H1 (cell line): ENCODE measurements at regions not wholly inside any gene's neighbourhood (a gene's known extent, or its start where the extent isn't known, plus 50 kb on each side); places are given as distances from the start of the nearest gene placed in this dataset.

Experiments used
- CTCF ChIA-PET: fragments of 300-600 bp; sonication (Branson Sonifier 250); formaldehyde crosslinking; loops from one replicate; lab custom pipeline; 2021; ENCODE audit not compliant: partially characterized antibody; lab: Charles Lee
- POLR2A ChIA-PET: fragments of 300-600 bp; sonication (Branson Sonifier 250); formaldehyde crosslinking; loops from one replicate; lab custom pipeline; 2021; ENCODE audit warnings: inconsistent platforms; ENCODE audit not compliant: partially characterized antibody; lab: Charles Lee
- DNase-seq, 2 experiments: peaks; one replicate each; pipeline versions ENCODE4 v3.0.0 to v3.0.0-alpha.2; 2010 to 2022; ENCODE audit warnings: low spot score in 2 of 2, low read depth in 1 of 2, mixed read lengths in 1 of 2
- FAIRE-seq: peaks from 2 replicates; lab custom pipeline; 2011; peaks lifted over from hg19 to GRCh38; lab: Jason Lieb, UNC
- H2AFZ ChIP-seq: 2 replicates; pipeline ENCODE4 v1.8.1; 2012; ENCODE audit warnings: low read length, inconsistent platforms
- H2AK5ac ChIP-seq: 2 replicates; pipeline ENCODE4 v1.6.1; 2013; ENCODE audit warnings: low read depth, low read length
- H2BK120ac ChIP-seq: replicated peaks from 2 replicates; pipeline ENCODE3; 2013; ENCODE audit warnings: low read depth, low read length, inconsistent platforms
- H2BK12ac ChIP-seq: 2 replicates; pipeline ENCODE4 v1.6.1; 2013; ENCODE audit warnings: low read depth, low read length
- H2BK15ac ChIP-seq: 2 replicates; pipeline ENCODE4 v1.6.1; 2013; ENCODE audit warnings: low read length
- H2BK20ac ChIP-seq: 2 replicates; pipeline ENCODE4 v1.6.1; 2013; ENCODE audit warnings: low read length
- H2BK5ac ChIP-seq: 2 replicates; pipeline ENCODE4 v1.6.1; 2013; ENCODE audit warnings: low read depth, low read length
- H3K14ac ChIP-seq: 2 replicates; pipeline ENCODE4 v1.6.1; 2013; ENCODE audit warnings: inconsistent platforms; ENCODE audit not compliant: insufficient read length
- H3K18ac ChIP-seq: 2 replicates; pipeline ENCODE4 v1.6.1; 2013; ENCODE audit warnings: low read length; ENCODE audit errors: extremely low read depth
- H3K23ac ChIP-seq: 2 replicates; pipeline ENCODE4 v1.6.1; 2013; ENCODE audit warnings: inconsistent platforms; ENCODE audit not compliant: insufficient read length
- H3K23me2 ChIP-seq: 2 replicates; pipeline ENCODE4 v1.6.1; 2013; ENCODE audit warnings: low read depth, low read length
- H3K27ac ChIP-seq: 2 replicates; pipeline ENCODE4 v1.6.1; 2011; ENCODE audit warnings: low read depth, low read length, inconsistent platforms
- H3K27me3 ChIP-seq, 4 experiments: replicated peaks in 1 of 4; 1 replicate in 1 of 4; 2 replicates in 3 of 4; pipeline versions ENCODE4 v1.6.1 to v1.8.1; 2011 to 2013; ENCODE audit warnings: low read length in 3 of 4, mild to moderate bottlenecking in 3 of 4, inconsistent platforms in 2 of 4, mixed read lengths in 2 of 4, moderate library complexity in 1 of 4; ENCODE audit not compliant: control insufficient read depth in 3 of 4, insufficient read depth in 3 of 4; ENCODE audit errors: extremely low read depth in 1 of 4
- H3K36me3 ChIP-seq, 4 experiments: 2 replicates each; pipeline versions ENCODE4 v1.6.1 to v1.8.1; 2011 to 2013; ENCODE audit warnings: mild to moderate bottlenecking in 4 of 4, low read length in 3 of 4, moderate library complexity in 2 of 4, control low read depth in 1 of 4, inconsistent platforms in 1 of 4; ENCODE audit not compliant: insufficient read depth in 4 of 4, control insufficient read depth in 2 of 4
- H3K4ac ChIP-seq: replicated peaks from 2 replicates; pipeline ENCODE3; 2013; ENCODE audit warnings: low read length, low read depth, mixed read lengths, inconsistent platforms; ENCODE audit not compliant: insufficient read length
- H3K4me1 ChIP-seq, 4 experiments: replicated peaks in 1 of 4; 1 replicate in 1 of 4; 2 replicates in 3 of 4; pipeline versions ENCODE4 v1.6.1 to v1.8.1; 2011 to 2013; ENCODE audit warnings: low read length in 3 of 4, inconsistent platforms in 2 of 4, mixed read lengths in 1 of 4; ENCODE audit not compliant: insufficient read depth in 4 of 4, control insufficient read depth in 3 of 4
- H3K4me2 ChIP-seq, 2 experiments: 2 replicates each; pipeline versions ENCODE4 v1.6.1 to v1.8.1; 2011 to 2013; ENCODE audit warnings: low read depth in 2 of 2, low read length in 2 of 2, control low read depth in 1 of 2, inconsistent platforms in 1 of 2, mild to moderate bottlenecking in 1 of 2; ENCODE audit not compliant: insufficient read depth in 1 of 2
- H3K4me3 ChIP-seq, 4 experiments: fragments of 200-600, 300-600 bp in 1 of 4; sonication (generic), shearing (Covaris generic), sonication (Bioruptor Twin) in 1 of 4; 2 replicates each; pipeline versions ENCODE4 v1.5.1 to v1.8.1; 2011 to 2016; ENCODE audit warnings: low read length in 4 of 4, low read depth in 3 of 4, control low read depth in 2 of 4, inconsistent platforms in 2 of 4, mild to moderate bottlenecking in 2 of 4, mixed read lengths in 1 of 4, moderate library complexity in 1 of 4; ENCODE audit not compliant: insufficient read depth in 2 of 4; ENCODE audit errors: extremely low read depth in 1 of 4
- H3K56ac ChIP-seq: replicated peaks from 2 replicates; pipeline ENCODE3; 2013; ENCODE audit warnings: low read depth, mild to moderate bottlenecking, mixed read lengths, low read length, inconsistent platforms; ENCODE audit not compliant: insufficient read length
- H3K79me1 ChIP-seq: 2 replicates; pipeline ENCODE4 v1.6.1; 2013; ENCODE audit warnings: low read depth, low read length, control low read depth
- H3K79me2 ChIP-seq, 2 experiments: 2 replicates each; pipeline versions ENCODE4 v1.6.1 to v1.8.1; 2012 to 2013; ENCODE audit warnings: low read length in 2 of 2, mild to moderate bottlenecking in 2 of 2, inconsistent platforms in 1 of 2; ENCODE audit not compliant: insufficient read depth in 2 of 2, control insufficient read depth in 1 of 2
- H3K9ac ChIP-seq, 4 experiments: replicated peaks in 1 of 4; 1 replicate in 1 of 4; 2 replicates in 3 of 4; pipeline versions ENCODE4 v1.6.1 to v1.8.1; 2011 to 2013; ENCODE audit warnings: low read depth in 3 of 4, low read length in 3 of 4, control low read depth in 2 of 4, mild to moderate bottlenecking in 2 of 4, moderate library complexity in 2 of 4, inconsistent platforms in 1 of 4; ENCODE audit errors: extremely low read depth in 1 of 4
- H3K9me3 ChIP-seq, 2 experiments: 2 replicates each; pipeline versions ENCODE4 v1.6.1 to v1.8.1; 2012 to 2013; ENCODE audit warnings: mild to moderate bottlenecking in 2 of 2, moderate library complexity in 2 of 2, control low read depth in 1 of 2, inconsistent platforms in 1 of 2, low read depth in 1 of 2, low read length in 1 of 2, mixed read lengths in 1 of 2; ENCODE audit not compliant: insufficient read depth in 2 of 2
- H4K20me1 ChIP-seq, 2 experiments: replicated peaks in 1 of 2; 2 replicates each; pipeline versions ENCODE3 to v1.8.1; 2011 to 2013; ENCODE audit warnings: inconsistent platforms in 2 of 2, low read length in 2 of 2, mild to moderate bottlenecking in 1 of 2; ENCODE audit not compliant: insufficient read depth in 2 of 2, control insufficient read depth in 1 of 2
- H4K5ac ChIP-seq: 2 replicates; pipeline ENCODE4 v1.6.1; 2013; ENCODE audit warnings: low read length, low read depth, mixed read lengths, inconsistent platforms; ENCODE audit not compliant: insufficient read length
- H4K8ac ChIP-seq: 2 replicates; pipeline ENCODE4 v1.8.0; 2013; ENCODE audit warnings: mild to moderate bottlenecking, moderate library complexity, low read length, inconsistent platforms; ENCODE audit not compliant: insufficient read depth; ENCODE audit errors: extremely low read depth
- H4K91ac ChIP-seq: replicated peaks from 2 replicates; pipeline ENCODE3; 2013; ENCODE audit warnings: low read length, mixed read lengths, inconsistent platforms; ENCODE audit not compliant: insufficient read length
- MAFK ChIP-seq: IDR thresholded peaks from 2 replicates; pipeline ENCODE4 v1.6.1; 2012; ENCODE audit warnings: low read depth, mild to moderate bottlenecking, improper control_type of control experiment, low read length
- RXRA ChIP-seq: IDR thresholded peaks from 2 replicates; pipeline ENCODE4 v1.6.1; 2011; ENCODE audit warnings: low read depth, mild to moderate bottlenecking, low read length, moderate library complexity; ENCODE audit not compliant: insufficient read depth
- SAP30 ChIP-seq: fragments of 300-600 bp; sonication (generic); IDR thresholded peaks from 2 replicates; pipeline ENCODE4 v1.7.1; 2012; ENCODE audit warnings: low read length, moderate library complexity, mild to moderate bottlenecking, inconsistent platforms; ENCODE audit not compliant: insufficient read depth, insufficient replicate concordance
- SP2 ChIP-seq: IDR thresholded peaks from 2 replicates; pipeline ENCODE4 v1.6.1; 2012; ENCODE audit warnings: mild to moderate bottlenecking, low read length, inconsistent platforms
- TCF12 ChIP-seq: IDR thresholded peaks from 2 replicates; pipeline ENCODE4 v1.6.1; 2011; ENCODE audit warnings: low read depth, mild to moderate bottlenecking, low read length
- ZNF274 ChIP-seq: IDR thresholded peaks from 2 replicates; pipeline ENCODE4 v1.7.0; 2012; ENCODE audit warnings: low read length, borderline replicate concordance; ENCODE audit errors: extremely low read depth
- WGBS, 2 experiments: shearing (Covaris generic) in 1 of 2; methylation state at CpG; one replicate each; pipeline versions ENCODE4 v1.1.6 to v1.1.7; 2013 to 2015; ENCODE audit warnings: low lambda C conversion rate in 2 of 2, mixed read lengths in 2 of 2, inconsistent platforms in 1 of 2, low coverage in 1 of 2, missing lambda C conversion rate in 1 of 2; ENCODE audit not compliant: insufficient replicate concordance in 2 of 2, insufficient coverage in 1 of 2, insufficient read length in 1 of 2; ENCODE audit errors: extremely low coverage in 1 of 2, missing lambda C conversion rate in 1 of 2; 5-methylcytosine and 5-hydroxymethylcytosine counted together
- TF ChIP-seq, protein P1 (sequence below): IDR thresholded peaks from 2 replicates; pipeline ENCODE4 v1.6.1; 2011; ENCODE audit warnings: low read length, improper control_type of control experiment

GRCh38 chr7:112395411-112395810, 54.8 kb upstream of the IFRD1 start:
- H3K27me3 ChIP-seq = no peaks in the 10 kb centered on the region; a peak in 1 of 7 replicates
- no peak overlapping the region for H2BK120ac ChIP-seq
- H3K79me2 ChIP-seq = no peaks in the 10 kb centered on the region
- no peaks in the 10 kb centered on the region for H3K79me1 ChIP-seq
- FAIRE-seq (no peak), DNase-seq (no peak)
- no peak overlapping the region for H3K56ac ChIP-seq
- no peak overlapping the region for H3K14ac ChIP-seq
- no peak overlapping the region for H2AFZ ChIP-seq
- H3K27ac ChIP-seq = no peak overlapping the region
- H2AK5ac ChIP-seq = no peak overlapping the region
- no peaks in the 10 kb centered on the region for H4K20me1 ChIP-seq
- H3K4me1 ChIP-seq = peaks cover 0 to 4% (median 0%) of the 10 kb centered on the region in 4 experiments; a peak in 2 of 7 replicates
- no peak overlapping the region for H2BK12ac ChIP-seq
- no peaks in the 10 kb centered on the region for H3K23me2 ChIP-seq
- TF ChIP-seq MAFK = no peak
- no peak for TF ChIP-seq TCF12
- TF ChIP-seq, protein P1, sequence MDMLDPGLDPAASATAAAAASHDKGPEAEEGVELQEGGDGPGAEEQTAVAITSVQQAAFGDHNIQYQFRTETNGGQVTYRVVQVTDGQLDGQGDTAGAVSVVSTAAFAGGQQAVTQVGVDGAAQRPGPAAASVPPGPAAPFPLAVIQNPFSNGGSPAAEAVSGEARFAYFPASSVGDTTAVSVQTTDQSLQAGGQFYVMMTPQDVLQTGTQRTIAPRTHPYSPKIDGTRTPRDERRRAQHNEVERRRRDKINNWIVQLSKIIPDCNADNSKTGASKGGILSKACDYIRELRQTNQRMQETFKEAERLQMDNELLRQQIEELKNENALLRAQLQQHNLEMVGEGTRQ = no peak
- TF ChIP-seq ZNF274 = no peak
- TF ChIP-seq RXRA = no peak
- TF ChIP-seq SP2 = no peak
- no peak for TF ChIP-seq SAP30
- no peak overlapping the region for H3K4me2 ChIP-seq
- H3K36me3 ChIP-seq = no peaks in the 10 kb centered on the region
- H3K9ac ChIP-seq = no peak overlapping the region
- ChIA-PET POLR2A (no interaction called here), CTCF (interaction anchor here (1.0 to 1.8 kb wide), 3 partner anchors 13 to 345 kb away, joined by 3 to 8 read pairs (median 3); no protein-coding TSS in a partner anchor)
- no peak overlapping the region for H4K5ac ChIP-seq
- H3K4ac ChIP-seq = no peak overlapping the region
- no peak overlapping the region for H2BK5ac ChIP-seq
- no peak overlapping the region for H3K23ac ChIP-seq
- no peak overlapping the region for H3K18ac ChIP-seq
- no peak overlapping the region for H3K4me3 ChIP-seq
- H4K8ac ChIP-seq = no peak overlapping the region
- no peaks in the 10 kb centered on the region for H3K9me3 ChIP-seq
- 86% methylated on average over 2 of the region's 2 CpGs; no CpG with 5 or more reads in 1 of the 2 experiments for WGBS, 2 experiments
- no peak overlapping the region for H2BK20ac ChIP-seq
- no peak overlapping the region for H4K91ac ChIP-seq
- no peak overlapping the region for H2BK15ac ChIP-seq
